ENCODE measurements at regions not wholly inside any gene's neighbourhood (a gene's known extent, or its start where the extent isn't known, plus 50 kb on each side); places are given as distances from the start of the nearest gene placed in this dataset.

GRCh38 chr6:9463311-9463710 is 951.6 kb downstream of the TFAP2A start:
- H3K9me3 ChIP-seq = no peaks in the 10 kb centered on the region
- TF ChIP-seq CTCF (IDR thresholded peaks at IDR 0.05) = no peak

GRCh38 chr6:9461188-9461587 is 953.7 kb downstream of the TFAP2A start:
- no peak for TF ChIP-seq CTCF (IDR thresholded peaks at IDR 0.05)
- Histone ChIP-seq H3K4me1 (no peaks in the 10 kb centered on the region), H3K36me3 (no peaks in the 10 kb centered on the region), H3K9me3 (no peaks in the 10 kb centered on the region), H3K4me3 (no peak overlapping the region), H3K27me3 (ENCODE audit: low read depth) (no peaks in the 10 kb centered on the region), H3K27ac (no peak overlapping the region)
- intact Hi-C loops (cut with DNase I) = no loop called here
- ATAC-seq = no peak
- no peak for DNase-seq

More at GRCh38 chr6:9463311-9463710, 951.6 kb downstream of the TFAP2A start:
- Histone ChIP-seq H3K4me3 (no peak overlapping the region), H3K4me1 (no peaks in the 10 kb centered on the region), H3K36me3 (no peaks in the 10 kb centered on the region), H3K27me3 (ENCODE audit: low read depth) (no peaks in the 10 kb centered on the region), H3K27ac (no peak overlapping the region)
- DNase-seq = no peak
- ATAC-seq = no peak
- intact Hi-C loops (cut with DNase I) = no loop called here

- TF ChIP-seq CTCF (IDR thresholded peaks at IDR 0.05) = no peak
- DNase-seq = no peak
- Histone ChIP-seq H3K27ac (no peak overlapping the region), H3K27me3 (ENCODE audit: low read depth) (no peaks in the 10 kb centered on the region), H3K9me3 (no peaks in the 10 kb centered on the region), H3K4me3 (no peak overlapping the region), H3K36me3 (no peaks in the 10 kb centered on the region), H3K4me1 (no peaks in the 10 kb centered on the region)
- no peak for ATAC-seq
- intact Hi-C loops (cut with DNase I) = no loop called here
Observed at GRCh38 chr6:9458424-9458823, 956.5 kb downstream of the TFAP2A start.

GRCh38 chr6:9455864-9456658 is 958.8 kb downstream of the TFAP2A start:
- Histone ChIP-seq H3K36me3 (no peaks in the 10 kb centered on the region), H3K4me3 (no peak overlapping the region), H3K4me1 (no peaks in the 10 kb centered on the region), H3K27ac (no peak overlapping the region), H3K27me3 (ENCODE audit: low read depth) (no peaks in the 10 kb centered on the region), H3K9me3 (peaks cover 3% of the 10 kb centered on the region)
- ATAC-seq (no peak), DNase-seq (no peak)
- TF ChIP-seq CTCF (IDR thresholded peaks at IDR 0.05) = no peak
- intact Hi-C loops (cut with DNase I) = no loop called here

GRCh38 chr6:9439621-9440330 is 975.1 kb downstream of the TFAP2A start:
- no peaks in the 10 kb centered on the region for H3K27me3 ChIP-seq (ENCODE audit: low read depth)
- H3K4me1 ChIP-seq = no peaks in the 10 kb centered on the region
- H3K27ac ChIP-seq = no peak overlapping the region
- DNase-seq = no peak
- intact Hi-C loops (cut with DNase I) = no loop called here
- no peaks in the 10 kb centered on the region for H3K9me3 ChIP-seq
- H3K36me3 ChIP-seq = no peaks in the 10 kb centered on the region
- ATAC-seq = no peak
- TF ChIP-seq CTCF (IDR thresholded peaks at IDR 0.05) = no peak
- H3K4me3 ChIP-seq = no peak overlapping the region

Measured in lower lobe of right lung (tissue), 2 donors.